ENCODE measurements at regions not wholly inside any gene's neighbourhood (a gene's known extent, or its start where the extent isn't known, plus 50 kb on each side); places are given as distances from the start of the nearest gene placed in this dataset.

DNA sequence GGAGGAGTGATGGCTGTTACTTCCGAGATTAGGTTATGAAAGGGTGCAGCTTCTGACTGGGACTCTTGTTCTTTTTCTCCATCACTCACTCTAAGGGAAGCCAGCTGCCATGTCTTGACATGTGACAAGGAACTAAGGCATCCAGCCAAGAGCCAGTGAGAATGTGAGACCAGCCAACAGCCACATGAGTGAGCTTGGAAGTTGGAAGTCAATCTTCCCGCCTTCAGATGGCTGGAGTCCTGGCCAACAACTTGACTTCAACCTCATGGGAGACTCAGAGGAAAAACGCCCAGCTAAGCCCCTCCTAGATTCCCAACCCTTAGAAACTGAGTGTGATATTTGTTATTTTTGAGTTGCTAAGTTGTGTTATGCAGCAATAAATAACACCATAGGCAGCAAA, 201.1 kb downstream of the SNX18 start:
- no peak for TF ChIP-seq POLR2AphosphoS5 (IDR thresholded peaks at IDR 0.05; ENCODE audit: low read depth, low read length)
- TF ChIP-seq TAF1 (IDR thresholded peaks at IDR 0.05; ENCODE audit: borderline replicate concordance, low read depth, low read length): no peak
- TF ChIP-seq POLR2A (IDR thresholded peaks at IDR 0.05; ENCODE audit: low read depth, low read length): no peak
- FAIRE-seq (no peak), DNase-seq (ENCODE audit: insufficient read length) (no peak)

DNA sequence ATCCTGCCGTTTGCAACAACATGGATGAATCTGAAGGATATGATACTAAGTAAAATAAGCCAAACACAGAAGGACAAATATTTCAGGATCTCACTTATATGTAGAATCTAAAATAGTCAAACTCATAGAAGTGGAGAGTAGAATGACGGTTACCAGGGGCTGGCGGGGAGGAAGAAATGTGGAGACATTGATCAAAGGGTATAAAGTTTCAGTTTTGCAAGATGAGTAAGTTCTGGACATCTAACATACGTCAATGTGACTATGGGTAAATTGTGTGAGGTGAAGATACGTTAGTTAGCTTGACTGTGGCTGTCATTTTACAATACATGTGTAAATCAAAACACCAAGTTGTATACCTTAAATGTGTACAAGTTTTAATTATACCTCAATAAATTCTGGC, 200.3 kb downstream of the SNX18 start:
- no peak for DNase-seq (ENCODE audit: insufficient read length)
- TF ChIP-seq POLR2A (IDR thresholded peaks at IDR 0.05; ENCODE audit: low read depth, low read length) (no peak), TAF1 (IDR thresholded peaks at IDR 0.05; ENCODE audit: borderline replicate concordance, low read depth, low read length) (no peak), POLR2AphosphoS5 (IDR thresholded peaks at IDR 0.05; ENCODE audit: low read depth, low read length) (no peak)
- no peak for FAIRE-seq

DNA sequence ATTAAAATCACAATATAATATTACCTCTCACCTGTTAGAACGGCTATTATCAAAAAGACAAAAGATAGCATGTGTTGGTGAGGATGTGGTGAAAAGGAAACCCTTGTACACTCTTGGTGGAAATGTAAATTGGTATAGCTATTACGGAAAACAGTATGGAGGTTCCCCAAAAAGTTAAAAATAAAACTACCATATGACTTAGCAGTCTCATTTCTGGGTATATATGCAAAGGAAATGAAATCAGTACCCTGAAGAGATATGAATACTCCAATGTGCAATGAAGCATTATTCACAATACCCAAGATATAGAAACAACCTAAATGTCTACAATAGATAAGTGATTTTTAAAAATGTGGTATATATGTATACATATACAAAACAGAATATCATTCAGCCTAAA, 199.9 kb downstream of the SNX18 start:
- no peak for DNase-seq (ENCODE audit: insufficient read length)
- FAIRE-seq: no peak
- TF ChIP-seq POLR2A (IDR thresholded peaks at IDR 0.05; ENCODE audit: low read depth, low read length) (no peak), TAF1 (IDR thresholded peaks at IDR 0.05; ENCODE audit: borderline replicate concordance, low read depth, low read length) (no peak), POLR2AphosphoS5 (IDR thresholded peaks at IDR 0.05; ENCODE audit: low read depth, low read length) (no peak)

DNA sequence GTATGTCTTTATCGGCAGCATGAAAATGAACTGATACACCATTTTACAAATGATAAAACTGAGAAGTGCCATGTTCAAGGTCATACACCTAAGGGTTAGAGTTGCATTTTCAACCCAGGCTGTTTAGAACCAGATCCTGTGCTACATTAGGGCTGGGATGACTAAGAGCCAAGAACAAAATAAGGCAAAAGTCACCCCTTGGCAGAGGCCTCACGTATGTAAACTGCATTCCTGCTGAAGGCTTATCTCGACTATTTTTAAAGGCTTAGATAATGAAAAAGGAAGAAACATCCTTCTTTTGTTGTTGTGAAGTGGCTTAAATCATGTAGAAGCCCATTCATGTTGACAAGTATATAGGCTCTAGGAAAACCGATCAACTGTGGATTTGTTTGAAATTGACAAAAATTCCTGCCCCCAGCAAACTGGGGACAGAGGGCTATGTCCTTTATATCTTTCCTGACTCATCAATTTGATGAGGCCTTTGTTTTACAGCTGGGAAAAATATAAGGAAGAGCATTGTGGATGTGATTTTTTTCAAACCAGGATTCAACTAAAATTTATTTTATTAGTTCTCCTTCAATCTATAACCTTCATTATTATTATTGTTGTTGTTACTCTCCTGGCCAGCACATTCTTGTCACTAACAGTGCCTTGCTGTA, 196.5 kb downstream of the SNX18 start:
- TF ChIP-seq POLR2AphosphoS5 (IDR thresholded peaks at IDR 0.05; ENCODE audit: low read depth, low read length) (no peak), POLR2A (IDR thresholded peaks at IDR 0.05; ENCODE audit: low read depth, low read length) (no peak), TAF1 (IDR thresholded peaks at IDR 0.05; ENCODE audit: borderline replicate concordance, low read depth, low read length) (no peak)
- no peak for FAIRE-seq
- no peak for DNase-seq (ENCODE audit: insufficient read length)

DNA sequence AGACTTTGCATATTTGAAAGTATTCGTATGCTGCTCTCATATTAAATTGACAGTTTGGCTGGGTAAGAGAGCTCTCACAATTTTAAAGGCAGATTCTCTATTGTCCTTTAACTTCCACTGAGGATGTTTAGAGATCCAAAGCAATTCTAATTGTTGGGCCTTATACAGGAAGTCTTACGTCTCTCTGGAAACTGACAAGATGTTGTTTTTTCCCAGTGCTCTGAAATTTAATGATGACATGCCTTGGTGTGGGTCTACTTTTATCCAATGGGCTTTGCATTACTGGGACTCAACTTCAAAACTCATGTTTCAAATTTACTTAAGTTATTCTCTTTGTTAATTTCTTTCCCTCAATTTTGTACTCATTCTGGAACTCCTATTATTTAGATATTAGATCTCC, 191.5 kb downstream of the SNX18 start:
- TF ChIP-seq POLR2A (IDR thresholded peaks at IDR 0.05; ENCODE audit: low read depth, low read length) (no peak), TAF1 (IDR thresholded peaks at IDR 0.05; ENCODE audit: borderline replicate concordance, low read depth, low read length) (no peak), POLR2AphosphoS5 (IDR thresholded peaks at IDR 0.05; ENCODE audit: low read depth, low read length) (no peak)
- FAIRE-seq: no peak
- DNase-seq (ENCODE audit: insufficient read length): no peak

DNA sequence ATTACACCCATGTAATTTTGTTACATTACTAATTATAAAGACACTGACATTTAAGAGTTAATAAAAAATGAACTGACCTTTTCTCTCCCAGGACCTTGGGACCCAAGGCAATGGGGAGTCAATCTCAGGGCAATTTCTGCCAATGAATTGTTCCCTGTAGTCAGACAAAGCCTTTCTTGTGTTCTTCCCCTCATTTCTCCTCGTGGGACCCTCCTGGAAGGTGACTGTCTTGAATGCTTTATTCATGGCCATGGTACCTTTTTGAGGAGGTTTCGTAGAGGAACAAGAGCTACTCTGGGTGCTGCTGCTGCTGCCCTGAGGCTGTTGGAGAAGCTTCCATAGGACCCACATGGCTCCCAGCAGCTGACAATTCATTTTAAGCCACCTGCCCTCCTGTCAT, 190.3 kb downstream of the SNX18 start:
- no peak for FAIRE-seq
- TF ChIP-seq TAF1 (IDR thresholded peaks at IDR 0.05; ENCODE audit: borderline replicate concordance, low read depth, low read length) (no peak), POLR2A (IDR thresholded peaks at IDR 0.05; ENCODE audit: low read depth, low read length) (no peak), POLR2AphosphoS5 (IDR thresholded peaks at IDR 0.05; ENCODE audit: low read depth, low read length) (no peak)
- DNase-seq (ENCODE audit: insufficient read length): no peak

DNA sequence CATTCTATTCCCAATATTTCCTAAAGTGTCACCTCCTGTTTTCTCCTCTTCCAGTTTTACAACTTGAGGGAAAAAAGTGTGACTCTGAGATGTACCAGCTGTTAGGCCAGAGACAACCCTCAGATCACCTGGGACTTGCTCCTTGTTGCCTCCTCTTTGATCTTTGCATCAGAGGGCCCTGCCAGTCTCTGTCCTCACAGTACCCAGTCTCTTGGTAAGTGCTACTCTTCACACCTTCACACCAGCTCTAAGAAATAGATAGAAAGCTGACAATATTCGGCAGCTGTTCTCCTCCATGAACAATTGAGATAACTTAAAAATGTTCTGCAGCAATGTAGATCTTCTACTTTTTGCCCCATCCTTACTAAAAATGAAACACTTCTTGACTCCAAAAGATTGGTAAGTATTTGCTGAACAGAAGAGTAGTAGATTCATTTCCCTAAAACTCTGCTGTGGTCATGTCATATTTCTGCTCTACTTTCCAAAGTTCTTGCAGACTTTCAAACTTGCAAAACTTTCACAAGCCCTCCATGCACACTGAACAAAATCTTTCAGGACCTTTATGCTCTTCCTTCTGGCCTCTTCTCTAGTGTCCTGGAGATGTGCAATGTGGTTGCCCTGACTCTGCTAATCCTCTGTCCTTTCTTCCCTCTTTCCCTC, 188.6 kb downstream of the SNX18 start:
- DNase-seq (ENCODE audit: insufficient read length) (no peak), FAIRE-seq (no peak)
- TF ChIP-seq POLR2AphosphoS5 (IDR thresholded peaks at IDR 0.05; ENCODE audit: low read depth, low read length) (no peak), TAF1 (IDR thresholded peaks at IDR 0.05; ENCODE audit: borderline replicate concordance, low read depth, low read length) (no peak), POLR2A (IDR thresholded peaks at IDR 0.05; ENCODE audit: low read depth, low read length) (no peak)

DNA sequence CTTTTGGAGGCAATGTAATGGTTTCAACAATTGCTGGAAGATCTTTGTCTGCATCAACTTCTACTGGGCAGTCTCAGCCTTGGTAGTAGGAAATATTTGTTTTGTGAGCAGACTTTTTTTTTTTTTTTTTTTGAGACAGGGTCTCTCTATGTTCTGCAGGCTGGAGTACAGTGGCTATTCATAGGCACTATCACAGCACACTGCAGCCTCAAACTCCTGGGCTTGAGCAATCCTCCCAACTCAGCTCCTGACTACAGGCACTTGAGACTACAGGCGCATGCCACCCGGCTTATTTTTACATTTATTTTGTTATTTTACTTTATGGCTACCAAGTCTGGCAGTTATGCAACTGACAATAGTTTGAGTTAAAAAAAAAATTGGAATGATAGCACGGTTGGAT, 187.3 kb downstream of the SNX18 start:
- TF ChIP-seq POLR2AphosphoS5 (IDR thresholded peaks at IDR 0.05; ENCODE audit: low read depth, low read length) (no peak), TAF1 (IDR thresholded peaks at IDR 0.05; ENCODE audit: borderline replicate concordance, low read depth, low read length) (no peak), POLR2A (IDR thresholded peaks at IDR 0.05; ENCODE audit: low read depth, low read length) (no peak)
- no peak for DNase-seq (ENCODE audit: insufficient read length)
- no peak for FAIRE-seq

DNA sequence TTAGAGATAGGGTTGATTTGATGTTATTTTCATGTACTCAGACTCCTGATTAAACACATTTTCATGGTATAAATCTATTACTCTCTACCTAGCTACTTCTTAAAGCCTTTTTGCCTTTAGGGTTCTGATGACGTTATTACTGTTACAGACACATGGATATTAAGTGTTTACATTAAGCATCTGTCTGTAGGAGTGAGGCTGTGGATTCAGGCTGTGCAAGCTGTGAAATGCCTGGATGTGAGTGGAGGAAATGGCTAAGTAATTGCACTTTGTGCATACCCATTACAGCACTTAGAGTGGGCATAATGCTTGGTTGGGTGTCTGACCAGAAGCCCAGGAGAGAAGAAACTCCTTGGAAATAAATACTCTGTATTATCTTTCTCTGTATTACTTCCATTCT, 186.8 kb downstream of the SNX18 start:
- FAIRE-seq (no peak), DNase-seq (ENCODE audit: insufficient read length) (no peak)
- no peak for TF ChIP-seq POLR2AphosphoS5 (IDR thresholded peaks at IDR 0.05; ENCODE audit: low read depth, low read length)
- TF ChIP-seq POLR2A (IDR thresholded peaks at IDR 0.05; ENCODE audit: low read depth, low read length): no peak
- no peak for TF ChIP-seq TAF1 (IDR thresholded peaks at IDR 0.05; ENCODE audit: borderline replicate concordance, low read depth, low read length)

DNA sequence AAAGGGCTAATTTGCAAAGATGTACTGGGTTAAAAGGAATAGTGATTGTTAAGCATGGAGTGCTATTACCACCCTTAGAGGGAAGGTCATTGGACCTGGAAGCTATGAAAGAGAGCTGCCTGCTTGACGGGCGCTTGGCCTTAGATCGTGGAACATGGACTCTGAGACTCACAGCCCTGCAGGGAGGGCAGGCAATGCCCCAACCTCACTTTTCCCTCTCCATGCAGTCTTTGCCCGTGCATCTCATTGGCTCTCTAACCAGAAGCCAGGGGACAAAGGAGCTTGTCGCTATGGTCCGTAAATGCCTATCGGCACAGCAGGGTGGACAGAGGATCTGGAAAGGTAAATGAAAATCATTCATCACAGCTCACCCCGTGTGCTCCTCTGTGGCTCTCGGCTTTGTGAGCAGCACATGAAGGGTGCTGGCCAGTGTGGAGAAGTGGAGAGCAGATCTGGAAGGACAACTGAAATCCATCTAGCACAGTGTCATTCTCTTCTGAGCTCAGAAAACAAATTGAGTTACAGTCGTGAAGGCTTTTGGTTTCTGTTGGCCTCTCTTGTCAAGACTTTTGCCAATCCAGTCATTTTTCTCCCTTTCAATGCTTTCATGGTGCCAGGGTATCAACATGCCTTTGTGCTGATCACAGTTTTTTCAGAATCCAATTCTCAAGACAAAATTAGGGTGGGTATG, 186.2 kb downstream of the SNX18 start:
- no peak for DNase-seq (ENCODE audit: insufficient read length)
- FAIRE-seq: no peak
- TF ChIP-seq TAF1 (IDR thresholded peaks at IDR 0.05; ENCODE audit: borderline replicate concordance, low read depth, low read length) (no peak), POLR2A (IDR thresholded peaks at IDR 0.05; ENCODE audit: low read depth, low read length) (no peak)

DNA sequence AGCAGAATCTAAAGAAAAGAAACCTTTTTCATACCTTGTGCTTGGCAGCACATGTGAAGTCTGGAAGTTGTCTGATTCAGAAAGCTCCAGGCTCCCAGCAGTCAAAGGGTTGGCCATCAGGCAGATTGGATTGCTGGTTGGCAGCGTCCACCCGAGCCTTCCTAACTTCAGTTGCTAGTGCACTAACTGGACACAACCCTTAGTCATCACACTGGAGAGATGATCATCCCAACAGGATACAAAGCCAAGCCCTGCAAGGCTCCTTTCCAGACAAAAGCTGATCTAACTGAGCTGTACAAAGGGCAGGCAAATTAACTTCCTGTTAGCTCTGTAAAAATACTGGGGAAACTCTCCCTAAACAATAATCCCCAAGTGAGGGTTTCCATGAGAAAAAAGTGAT, 185.6 kb downstream of the SNX18 start:
- FAIRE-seq (no peak), DNase-seq (ENCODE audit: insufficient read length) (no peak)
- TF ChIP-seq TAF1 (IDR thresholded peaks at IDR 0.05; ENCODE audit: borderline replicate concordance, low read depth, low read length) (no peak), POLR2A (IDR thresholded peaks at IDR 0.05; ENCODE audit: low read depth, low read length) (no peak), POLR2AphosphoS5 (IDR thresholded peaks at IDR 0.05; ENCODE audit: low read depth, low read length) (no peak)

DNA sequence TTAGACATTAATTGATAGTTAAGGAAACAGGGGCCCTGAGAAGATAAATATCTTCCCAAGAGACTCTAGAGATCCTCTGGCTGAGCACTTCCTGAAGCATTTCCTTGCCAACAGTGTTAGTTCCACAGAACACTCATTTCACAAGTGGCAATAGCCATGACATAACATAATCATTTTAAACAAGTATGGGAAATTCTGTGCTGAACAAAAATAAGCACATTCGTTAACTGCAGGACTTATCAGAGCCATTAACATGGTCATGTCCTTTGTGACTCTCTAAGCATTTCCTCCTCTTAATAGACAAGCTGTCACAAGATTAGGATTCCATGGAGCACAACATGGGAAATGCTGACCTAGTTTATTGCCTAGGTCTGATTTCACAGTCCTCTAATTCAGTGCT, 184.9 kb downstream of the SNX18 start:
- DNase-seq (ENCODE audit: insufficient read length) (no peak), FAIRE-seq (no peak)
- TF ChIP-seq TAF1 (IDR thresholded peaks at IDR 0.05; ENCODE audit: borderline replicate concordance, low read depth, low read length) (no peak), POLR2A (IDR thresholded peaks at IDR 0.05; ENCODE audit: low read depth, low read length) (no peak), POLR2AphosphoS5 (IDR thresholded peaks at IDR 0.05; ENCODE audit: low read depth, low read length) (no peak)

Measured in GM12892 (cell line).